T1000 (cell line): ENCODE measurements at regions not wholly inside any gene's neighbourhood (a gene's known extent, or its start where the extent isn't known, plus 50 kb on each side); places are given as distances from the start of the nearest gene placed in this dataset.
A peak's percentile ranks its signal among the peaks of the same experiment; 100 is the strongest.
"Not testable (repeated sequence)": the region's sequence is repeated elsewhere in the genome, so short reads cannot be mapped to it uniquely, and the experiment has no call there.

ENCODE experiments used
- DNase-seq: peaks from one replicate; lab custom pipeline; 2025; ENCODE audit warnings: mixed read lengths; lab: John Stamatoyannopoulos, UW

GRCh38 chr7:56466607-56467525 lies 350.6 kb upstream of the NUPR2 start:
- DNase-seq = not testable (repeated sequence)

DNA sequence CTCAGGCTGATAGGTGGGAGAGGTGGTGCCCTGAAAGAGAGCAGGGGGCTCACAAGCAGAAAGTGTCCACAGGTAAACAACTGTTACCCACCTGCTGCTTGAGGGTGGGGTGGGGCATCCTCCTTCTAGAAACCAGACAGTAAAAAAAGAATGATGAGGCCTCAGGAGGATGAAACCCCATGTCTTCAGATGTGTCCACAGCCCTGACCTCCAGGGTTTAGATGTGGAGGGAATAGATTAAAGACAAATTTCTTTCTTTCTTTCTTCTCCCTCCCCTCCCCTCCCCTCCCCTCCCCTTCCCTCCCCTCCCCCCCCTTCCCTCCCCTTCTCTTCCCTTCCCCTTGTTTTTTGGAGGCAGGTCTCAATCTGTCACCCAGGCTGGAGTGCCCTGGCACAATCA lies 333.5 kb upstream of the NUPR2 start:
- no peak for DNase-seq

- peak; percentile 85 for DNase-seq
Measured at GRCh38 chr7:56447864-56448693, 331.9 kb upstream of the NUPR2 start.

- DNase-seq = not testable (repeated sequence)
Measured at GRCh38 chr7:56420528-56420927, 304.3 kb upstream of the NUPR2 start.

DNA sequence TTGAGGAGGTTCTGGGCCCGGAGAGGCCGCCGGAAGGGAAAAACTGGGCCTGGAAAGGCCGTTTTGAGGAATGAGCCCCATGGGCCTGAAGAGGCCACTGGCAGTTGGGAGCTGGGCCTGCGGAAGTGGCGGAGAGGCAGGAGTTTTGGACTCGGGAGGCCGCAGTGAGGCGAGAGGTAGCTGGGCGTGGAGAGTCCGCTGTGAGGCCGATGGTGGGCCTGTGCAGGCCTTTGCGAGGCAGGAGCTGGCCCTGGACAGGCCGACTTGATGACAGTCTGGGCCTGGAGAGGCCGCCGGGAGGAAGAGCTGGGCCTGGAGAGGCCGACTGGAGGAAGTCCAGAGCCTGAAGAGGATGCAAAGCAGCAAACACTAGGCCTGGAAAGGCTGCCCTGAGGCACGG lies 259.0 kb upstream of the NUPR2 start:
- no peak for DNase-seq

DNA sequence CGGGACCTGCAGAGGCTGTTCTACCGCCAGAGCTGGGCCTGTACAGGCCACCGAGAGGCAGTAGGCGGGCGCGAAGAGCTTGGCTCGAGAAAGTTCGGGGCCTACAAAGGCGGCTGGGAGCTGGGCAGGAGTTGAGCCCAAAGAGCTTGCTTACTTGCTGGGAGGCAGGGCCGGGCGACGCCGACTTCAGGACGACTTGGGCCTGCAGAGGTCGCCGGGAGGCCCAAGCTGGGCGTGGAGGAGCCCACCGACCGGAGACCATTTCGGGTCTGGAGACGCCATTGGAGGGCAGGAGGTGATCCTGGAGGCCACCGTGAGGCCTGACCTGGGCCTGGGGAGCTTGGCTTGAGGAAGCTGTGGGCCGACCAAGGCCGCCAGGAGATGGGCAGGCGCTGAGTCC lies 258.4 kb upstream of the NUPR2 start:
- DNase-seq = not testable (repeated sequence)

DNA sequence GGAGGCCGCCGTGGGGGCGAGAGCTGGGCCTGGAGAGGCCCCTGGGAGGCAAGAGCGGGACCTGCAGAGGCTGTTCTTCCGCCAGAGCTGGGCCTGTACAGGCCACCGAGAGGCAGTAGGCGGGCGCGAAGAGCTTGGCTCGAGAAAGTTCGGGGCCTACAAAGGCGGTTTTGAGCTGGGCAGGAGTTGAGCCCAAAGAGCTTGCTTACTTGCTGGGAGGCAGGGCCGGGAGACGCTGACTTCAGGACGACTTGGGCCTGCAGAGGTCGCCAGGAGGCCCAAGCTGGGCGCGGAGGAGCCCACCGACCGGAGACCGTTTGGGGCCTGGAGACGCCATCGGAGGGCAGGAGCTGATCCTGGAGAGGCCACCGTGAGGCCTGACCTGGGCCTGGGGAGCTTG lies 257.1 kb upstream of the NUPR2 start:
- DNase-seq = not testable (repeated sequence)

DNA sequence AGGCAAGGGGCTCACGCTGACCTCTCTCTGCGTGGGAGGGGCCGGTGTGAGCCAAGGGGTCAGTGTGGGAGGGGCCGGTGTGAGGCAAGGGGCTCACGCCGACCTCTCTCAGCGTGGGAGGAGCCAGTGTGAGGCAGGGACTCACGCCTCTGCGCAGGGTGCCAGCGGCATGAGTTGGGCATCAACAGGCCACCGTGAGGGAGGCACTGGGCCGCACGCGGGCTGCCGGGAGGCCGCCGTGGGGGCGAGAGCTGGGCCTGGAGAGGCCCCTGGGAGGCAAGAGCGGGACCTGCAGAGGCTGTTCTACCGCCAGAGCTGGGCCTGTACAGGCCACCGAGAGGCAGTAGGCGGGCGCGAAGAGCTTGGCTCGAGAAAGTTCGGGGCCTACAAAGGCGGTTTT lies 255.6 kb upstream of the NUPR2 start:
- not testable (repeated sequence) for DNase-seq

GRCh38 chr7:56370208-56370872 lies 254.1 kb upstream of the NUPR2 start:
- not testable (repeated sequence) for DNase-seq

DNA sequence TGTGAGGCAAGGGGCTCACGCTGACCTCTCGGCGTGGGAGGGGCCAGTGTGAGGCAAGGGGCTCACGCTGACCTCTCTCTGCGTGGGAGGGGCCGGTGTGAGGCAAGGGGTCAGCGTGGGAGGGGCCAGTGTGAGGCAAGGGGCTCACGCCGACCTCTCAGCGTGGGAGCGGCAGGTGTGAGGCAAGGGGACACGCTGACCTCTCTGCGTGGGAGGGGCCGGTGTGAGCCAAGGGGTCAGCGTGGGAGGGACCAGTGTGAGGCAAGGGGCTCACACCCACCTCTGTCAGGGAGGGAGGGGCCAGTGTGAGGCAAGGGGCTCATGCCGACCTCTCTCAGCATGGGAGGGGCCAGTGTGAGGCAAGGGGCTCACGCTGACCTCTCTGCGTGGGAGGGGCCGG lies 251.7 kb upstream of the NUPR2 start:
- not testable (repeated sequence) for DNase-seq

DNA sequence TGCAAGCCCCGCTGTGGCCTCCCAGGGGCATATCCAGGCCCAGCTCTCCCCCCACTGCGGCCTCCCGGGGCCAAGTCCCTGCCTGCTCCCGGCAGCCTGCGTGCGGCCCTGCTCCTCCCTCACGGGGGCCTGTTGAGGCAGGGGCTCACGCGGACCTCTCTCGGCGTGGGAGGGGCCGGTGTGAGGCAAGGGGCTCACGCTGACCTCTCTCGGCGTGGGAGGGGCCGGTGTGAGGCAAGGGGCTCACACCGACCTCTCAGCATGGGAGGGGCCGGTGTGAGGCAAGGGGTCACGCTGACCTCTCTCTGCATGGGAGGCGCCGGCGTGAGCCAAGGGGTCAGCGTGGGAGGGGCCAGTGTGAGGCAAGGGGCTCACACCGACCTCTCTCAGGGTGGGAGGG lies 251.2 kb upstream of the NUPR2 start:
- not testable (repeated sequence) for DNase-seq

GRCh38 chr7:56366701-56367100 lies 250.5 kb upstream of the NUPR2 start:
- not testable (repeated sequence) for DNase-seq

DNA sequence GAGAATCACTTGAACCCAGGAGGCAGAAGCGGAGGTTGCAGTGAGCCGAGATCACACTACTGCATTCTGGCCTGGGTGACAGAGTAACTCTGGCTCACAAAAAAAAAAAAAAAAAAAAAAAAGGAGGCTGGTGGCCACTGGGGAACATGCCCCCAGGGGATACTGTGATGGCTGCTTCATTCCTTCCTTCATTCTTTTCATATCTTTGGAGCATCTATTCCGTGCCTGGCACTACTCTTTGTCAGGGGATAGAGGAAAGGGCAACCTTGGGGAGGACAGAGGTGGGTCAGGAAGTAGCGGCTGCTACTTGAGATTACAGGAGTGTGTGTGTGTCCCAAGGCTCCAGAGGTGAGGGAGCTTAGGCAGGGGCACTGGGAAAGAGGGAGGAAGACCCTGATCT lies 236.4 kb upstream of the NUPR2 start:
- not testable (repeated sequence) for DNase-seq

GRCh38 chr7:56351181-56351580 lies 235.0 kb upstream of the NUPR2 start:
- not testable (repeated sequence) for DNase-seq

- DNase-seq = not testable (repeated sequence)
Measured at GRCh38 chr7:56348311-56348710, 232.1 kb upstream of the NUPR2 start.

- not testable (repeated sequence) for DNase-seq
Measured at GRCh38 chr7:56328327-56328726, 212.1 kb upstream of the NUPR2 start.

- no peak for DNase-seq
Measured at GRCh38 chr7:56290548-56290947, 174.3 kb upstream of the NUPR2 start.

DNA sequence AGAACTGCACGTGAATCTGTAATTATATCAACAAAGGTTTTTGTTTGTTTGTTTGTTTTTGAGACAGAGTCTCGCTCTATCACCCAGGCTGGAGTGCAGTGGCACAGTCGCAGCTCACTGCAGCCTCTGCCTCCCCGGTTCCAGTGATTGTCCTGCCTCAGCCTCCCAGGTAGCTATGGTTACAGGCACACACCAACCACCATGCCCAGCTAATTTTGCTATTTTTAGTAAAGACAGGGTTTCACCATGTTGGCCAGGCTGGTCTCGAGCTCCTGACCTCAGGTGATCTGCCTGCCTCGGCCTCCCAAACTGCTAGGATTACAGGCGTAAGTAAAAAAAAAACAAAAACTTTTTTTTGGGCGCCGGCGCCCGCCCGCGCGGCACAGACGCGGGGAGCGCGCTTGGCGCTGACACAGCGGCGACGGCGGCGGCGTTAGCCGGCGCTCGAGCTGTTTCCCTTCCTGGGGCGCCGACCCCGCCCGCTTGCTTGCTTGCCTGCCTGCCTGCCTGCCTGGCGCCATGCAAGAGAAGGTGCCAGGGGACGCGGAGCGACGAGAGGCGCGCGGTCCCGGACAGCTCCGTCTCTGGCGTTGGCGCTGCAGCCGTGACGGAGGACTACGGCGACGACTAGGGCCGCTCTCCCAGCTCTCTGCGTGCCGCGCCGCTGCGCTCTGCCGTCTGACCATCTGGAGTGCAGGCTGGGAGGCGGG lies 171.4 kb upstream of the NUPR2 start:
- DNase-seq = no peak

GRCh38 chr7:56256108-56256507 lies 139.9 kb upstream of the NUPR2 start:
- DNase-seq = no peak

DNA sequence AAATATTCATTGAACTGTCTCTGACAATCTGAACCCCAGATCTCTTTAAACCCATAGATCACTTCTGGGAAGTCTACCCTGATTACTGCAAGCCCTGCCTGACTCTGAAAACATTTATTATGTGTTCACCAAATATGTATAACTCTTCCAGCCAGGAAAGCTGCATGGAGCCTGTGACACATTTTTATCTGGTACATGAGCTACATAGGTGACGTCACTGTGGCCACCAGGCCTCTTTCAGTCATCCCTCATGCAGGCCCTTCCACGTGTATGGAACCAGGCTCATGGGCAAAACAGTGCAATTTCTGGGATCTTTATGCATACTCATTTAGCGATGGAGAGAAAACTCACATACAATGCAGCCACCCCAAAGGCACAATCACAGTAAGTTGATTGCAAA lies 133.9 kb upstream of the NUPR2 start:
- no peak for DNase-seq

- no peak for DNase-seq
Measured at GRCh38 chr7:56229631-56230030, 113.4 kb upstream of the NUPR2 start.

GRCh38 chr7:56222866-56223265 lies 106.6 kb upstream of the NUPR2 start:
- DNase-seq = no peak
